Loucy (cell line): ENCODE measurements at regions not wholly inside any gene's neighbourhood (a gene's known extent, or its start where the extent isn't known, plus 50 kb on each side); places are given as distances from the start of the nearest gene placed in this dataset.

ENCODE experiments used
- CTCF ChIP-seq: fragments of 200-600 bp; sonication (generic); conservative IDR thresholded peaks from 2 replicates; pipeline ENCODE4 v1.5.1; 2014; ENCODE audit warnings: mild to moderate bottlenecking, antibody characterized with exemption, low read length
- EZH2phosphoT487 ChIP-seq: fragments of 200-600 bp; IDR thresholded peaks from 2 replicates; pipeline ENCODE4 v1.6.1; 2018; ENCODE audit warnings: antibody characterized with exemption, mild to moderate bottlenecking, moderate library complexity, borderline replicate concordance

GRCh38 chr2:122634256-122634655 lies 878.8 kb downstream of the TSN start:
- no peak for TF ChIP-seq CTCF
- no peak for TF ChIP-seq EZH2phosphoT487
